Vagina (tissue), 2 donors: ENCODE measurements at regions not wholly inside any gene's neighbourhood (a gene's known extent, or its start where the extent isn't known, plus 50 kb on each side); places are given as distances from the start of the nearest gene placed in this dataset.

Experiments
- POLR2A ChIP-seq, 2 donors: fragments of 450-650 bp; IDR thresholded peaks; one replicate each; pipeline ENCODE4 v1.6.1; 2017; ENCODE audit warnings: antibody characterized with exemption in 2 of 2, mild to moderate bottlenecking in 2 of 2, moderate library complexity in 2 of 2
- TF ChIP-seq, protein P1 (sequence below), 3 experiments: fragments of 450-650 bp in 2 of 3; fragments of 200-600 bp in 1 of 3; sonication (generic) in 1 of 3; IDR thresholded peaks; one replicate each; pipeline ENCODE4 v1.5.1; 2017 to 2019; ENCODE audit warnings: antibody characterized with exemption in 3 of 3, mild to moderate bottlenecking in 2 of 3, moderate library complexity in 2 of 3

DNA sequence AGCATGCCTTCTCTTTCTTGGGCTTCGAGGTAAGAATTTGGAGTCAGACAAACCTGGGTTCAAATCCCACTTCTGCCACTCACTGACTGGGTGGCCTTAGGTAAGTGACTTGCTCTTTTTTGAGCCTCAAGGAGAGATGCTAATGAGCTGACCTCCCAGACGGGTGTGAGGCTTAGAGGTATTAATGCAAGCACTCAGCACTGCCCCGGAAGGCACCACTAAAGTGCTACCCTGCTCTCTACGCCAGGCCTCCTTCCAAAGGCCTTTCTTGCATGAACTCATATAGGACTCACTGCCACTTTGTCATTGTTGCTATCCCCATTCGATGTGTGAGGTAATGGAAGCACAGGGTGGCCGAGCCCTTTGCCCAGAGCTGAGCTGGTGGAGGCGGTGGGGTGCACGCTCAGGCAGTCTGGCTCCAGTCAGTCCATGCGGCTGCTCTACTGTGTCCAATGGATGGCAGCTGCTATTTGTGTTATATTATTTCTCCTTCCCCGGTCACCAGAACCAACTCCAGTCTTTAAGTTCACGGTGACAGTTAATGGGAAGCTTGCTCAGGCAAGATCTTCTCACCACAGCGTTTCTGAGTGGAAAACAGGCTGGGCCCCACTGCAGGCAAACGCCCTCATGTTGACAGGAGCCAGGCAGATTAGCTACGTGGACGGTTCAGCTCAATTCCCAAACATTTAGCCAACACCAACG is 55.2 kb upstream of the MLN start:
- TF ChIP-seq, protein P1, sequence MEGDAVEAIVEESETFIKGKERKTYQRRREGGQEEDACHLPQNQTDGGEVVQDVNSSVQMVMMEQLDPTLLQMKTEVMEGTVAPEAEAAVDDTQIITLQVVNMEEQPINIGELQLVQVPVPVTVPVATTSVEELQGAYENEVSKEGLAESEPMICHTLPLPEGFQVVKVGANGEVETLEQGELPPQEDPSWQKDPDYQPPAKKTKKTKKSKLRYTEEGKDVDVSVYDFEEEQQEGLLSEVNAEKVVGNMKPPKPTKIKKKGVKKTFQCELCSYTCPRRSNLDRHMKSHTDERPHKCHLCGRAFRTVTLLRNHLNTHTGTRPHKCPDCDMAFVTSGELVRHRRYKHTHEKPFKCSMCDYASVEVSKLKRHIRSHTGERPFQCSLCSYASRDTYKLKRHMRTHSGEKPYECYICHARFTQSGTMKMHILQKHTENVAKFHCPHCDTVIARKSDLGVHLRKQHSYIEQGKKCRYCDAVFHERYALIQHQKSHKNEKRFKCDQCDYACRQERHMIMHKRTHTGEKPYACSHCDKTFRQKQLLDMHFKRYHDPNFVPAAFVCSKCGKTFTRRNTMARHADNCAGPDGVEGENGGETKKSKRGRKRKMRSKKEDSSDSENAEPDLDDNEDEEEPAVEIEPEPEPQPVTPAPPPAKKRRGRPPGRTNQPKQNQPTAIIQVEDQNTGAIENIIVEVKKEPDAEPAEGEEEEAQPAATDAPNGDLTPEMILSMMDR (IDR thresholded peaks at IDR 0.05), result no peak
- no peak for TF ChIP-seq POLR2A (IDR thresholded peaks at IDR 0.05)
